Effector CD8-positive, alpha-beta T cell (primary cell): ENCODE measurements at regions not wholly inside any gene's neighbourhood (a gene's known extent, or its start where the extent isn't known, plus 50 kb on each side); places are given as distances from the start of the nearest gene placed in this dataset.

ENCODE experiments used
- DNase-seq: peaks from one replicate; lab custom pipeline; 2025; lab: John Stamatoyannopoulos, UW

- no peak for DNase-seq
These were observed 95.7 kb upstream of the VPREB1 start for GRCh38 chr22:22148905-22149304.

- DNase-seq, result no peak
These were observed 99.7 kb upstream of the VPREB1 start for GRCh38 chr22:22144858-22145257.

GRCh38 chr22:22143448-22143847 lies 101.1 kb upstream of the VPREB1 start:
- DNase-seq, result no peak

- DNase-seq, result no peak
These were observed 101.9 kb upstream of the VPREB1 start for GRCh38 chr22:22142661-22143060.

GRCh38 chr22:22141771-22142591 lies 102.6 kb upstream of the VPREB1 start:
- DNase-seq, result no peak

- no peak for DNase-seq
These were observed 103.6 kb upstream of the VPREB1 start for GRCh38 chr22:22141031-22141430.

- DNase-seq, result no peak
These were observed 105.2 kb upstream of the VPREB1 start for GRCh38 chr22:22139364-22139763.

GRCh38 chr22:22138915-22139314 lies 105.7 kb upstream of the VPREB1 start:
- DNase-seq, result no peak

GRCh38 chr22:22137891-22138290 lies 106.7 kb upstream of the VPREB1 start:
- no peak for DNase-seq

GRCh38 chr22:22133910-22134309 lies 110.7 kb upstream of the VPREB1 start:
- no peak for DNase-seq

- no peak for DNase-seq
These were observed 113.5 kb upstream of the VPREB1 start for GRCh38 chr22:22130953-22131608.

GRCh38 chr22:22129387-22129786 lies 115.2 kb upstream of the VPREB1 start:
- DNase-seq, result no peak

- DNase-seq, result no peak
These were observed 116.1 kb upstream of the VPREB1 start for GRCh38 chr22:22128440-22128839.

- DNase-seq, result no peak
These were observed 117.5 kb upstream of the VPREB1 start for GRCh38 chr22:22127100-22127499.

- no peak for DNase-seq
These were observed 118.8 kb upstream of the VPREB1 start for GRCh38 chr22:22125579-22126468.

GRCh38 chr22:22125028-22125578 lies 119.5 kb upstream of the VPREB1 start:
- DNase-seq, result no peak

GRCh38 chr22:22124374-22124773 lies 120.2 kb upstream of the VPREB1 start:
- DNase-seq, result no peak

GRCh38 chr22:22123960-22124278 lies 120.7 kb upstream of the VPREB1 start:
- DNase-seq, result no peak

GRCh38 chr22:22123118-22123959 lies 121.2 kb upstream of the VPREB1 start:
- DNase-seq, result no peak

- DNase-seq, result no peak
These were observed 122.1 kb upstream of the VPREB1 start for GRCh38 chr22:22122348-22123117.

GRCh38 chr22:22121445-22121844 lies 123.1 kb upstream of the VPREB1 start:
- no peak for DNase-seq
